GM19455 (cell line): ENCODE measurements at regions not wholly inside any gene's neighbourhood (a gene's known extent, or its start where the extent isn't known, plus 50 kb on each side); places are given as distances from the start of the nearest gene placed in this dataset.

Experiments
- ATAC-seq: cut with Tn5 transposase; IDR thresholded peaks from one replicate; pipeline ENCODE4 v1.9.1; 2021; ENCODE audit not compliant: unreplicated experiment

DNA sequence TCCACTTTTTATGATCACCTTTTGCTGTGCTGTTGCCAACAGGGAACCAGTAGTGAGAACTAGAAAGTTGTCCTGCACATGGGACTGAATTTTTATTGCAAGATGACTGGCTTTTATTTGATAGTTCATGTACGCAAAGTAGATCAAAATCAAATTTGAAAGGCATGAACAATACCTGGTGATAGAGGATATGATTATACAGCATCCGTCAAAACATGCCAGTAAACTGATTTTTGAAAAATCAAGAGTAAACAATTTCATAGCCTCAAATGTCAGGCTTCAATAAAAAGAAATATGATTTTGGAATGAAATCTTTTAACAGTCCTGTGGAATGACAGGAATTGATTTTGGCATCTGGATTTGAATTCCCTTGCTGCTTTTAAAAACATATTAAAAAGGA is 219.6 kb upstream of the LRRN1 start:
- no peak for ATAC-seq

GRCh38 chr3:3578718-3579117 is 220.5 kb upstream of the LRRN1 start:
- ATAC-seq, result no peak

DNA sequence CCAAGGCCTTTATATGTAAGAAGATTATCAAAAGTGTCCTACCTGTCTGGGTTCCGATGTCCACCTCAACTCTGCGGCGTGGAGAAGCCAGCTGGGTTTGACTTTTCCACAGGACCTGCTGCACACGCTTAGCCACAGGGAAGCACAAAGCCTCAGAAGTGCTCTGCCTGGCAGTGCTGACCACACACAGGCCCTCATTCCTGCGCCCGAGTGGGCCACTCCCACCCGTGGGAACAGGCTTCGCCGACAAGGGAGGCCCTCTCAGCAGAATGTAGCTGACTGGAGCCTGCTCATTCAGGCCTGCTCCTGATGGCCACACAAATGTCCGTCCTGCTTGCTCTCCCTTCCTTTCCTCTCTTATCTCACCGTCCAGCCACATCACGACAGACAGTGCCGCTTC is 221.4 kb upstream of the LRRN1 start:
- no peak for ATAC-seq

DNA sequence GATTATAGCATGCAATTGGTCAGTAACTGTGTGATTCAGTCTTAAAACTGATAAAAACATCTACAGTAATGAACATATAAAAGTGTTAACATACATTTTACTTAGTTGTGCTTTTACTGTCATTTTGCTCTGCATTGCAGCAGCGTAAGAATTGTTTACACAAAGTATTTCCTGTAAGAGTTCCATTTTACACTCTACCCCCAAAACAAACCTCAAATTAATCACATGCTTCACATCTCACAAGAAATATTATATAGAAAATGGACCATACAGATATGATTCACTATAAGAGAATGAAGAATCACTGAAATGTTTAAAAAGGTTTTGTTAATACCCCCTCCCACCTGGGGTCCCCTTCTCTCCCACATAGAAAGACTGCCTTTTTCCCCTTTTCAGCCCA is 225.9 kb upstream of the LRRN1 start:
- no peak for ATAC-seq

GRCh38 chr3:3560591-3561311 is 238.5 kb upstream of the LRRN1 start:
- no peak for ATAC-seq

GRCh38 chr3:3559786-3560185 is 239.4 kb upstream of the LRRN1 start:
- ATAC-seq, result no peak

DNA sequence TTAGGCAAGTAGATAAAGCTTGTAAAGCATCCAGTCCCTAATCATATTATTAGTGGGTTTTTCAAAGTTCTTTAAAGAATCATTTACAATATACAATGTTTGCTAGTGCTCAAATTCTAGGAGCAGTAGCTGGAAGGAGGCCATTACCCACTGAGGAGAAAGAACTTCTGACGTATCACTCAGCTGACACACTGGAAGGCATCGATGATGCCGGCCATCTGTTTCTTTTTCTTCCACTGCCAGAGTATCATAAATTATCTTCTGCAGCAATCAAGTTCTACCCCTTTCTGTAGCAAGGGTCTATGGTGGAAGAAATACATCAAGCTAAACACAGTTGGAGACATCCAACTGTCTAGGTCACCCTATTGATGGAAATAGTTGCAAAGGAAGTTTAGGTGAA is 243.2 kb upstream of the LRRN1 start:
- no peak for ATAC-seq

DNA sequence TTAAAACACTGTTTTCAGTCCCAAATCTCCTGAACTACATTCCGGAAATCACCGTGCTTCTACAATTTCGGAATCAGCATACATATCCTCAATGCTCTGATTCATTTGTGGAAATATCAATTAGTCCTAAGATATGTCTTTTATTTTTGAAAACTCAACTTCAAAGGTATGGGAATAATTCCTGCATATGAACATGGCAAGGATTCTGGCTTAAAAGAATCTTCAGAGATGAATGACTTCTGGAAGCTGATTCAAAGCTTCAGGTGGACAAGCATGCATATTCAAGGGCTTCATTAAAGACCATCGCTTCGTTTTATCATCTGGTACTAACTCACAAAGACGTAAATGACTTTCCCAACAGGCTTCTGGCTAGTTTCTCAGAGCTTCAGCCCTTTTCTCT is 246.0 kb upstream of the LRRN1 start:
- no peak for ATAC-seq

DNA sequence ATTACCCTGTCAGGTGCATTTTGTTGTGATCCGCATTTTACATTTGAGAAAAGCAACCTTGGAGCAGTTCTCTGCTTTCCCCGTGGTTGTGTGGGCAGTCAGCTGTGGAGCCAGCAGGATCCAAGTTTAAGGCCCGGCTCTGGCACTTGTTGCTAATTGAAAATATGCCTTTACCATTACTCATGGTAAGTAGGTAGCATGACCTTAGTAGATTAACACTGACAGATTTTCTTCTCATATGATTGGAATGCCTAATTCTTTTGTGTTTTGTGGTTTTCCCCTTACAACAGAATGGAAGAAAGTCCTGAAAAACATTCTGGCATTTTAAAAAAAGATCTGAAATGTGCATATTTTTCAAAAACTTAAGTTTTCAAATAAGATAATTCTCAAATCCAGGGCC is 246.5 kb upstream of the LRRN1 start:
- ATAC-seq, result no peak

DNA sequence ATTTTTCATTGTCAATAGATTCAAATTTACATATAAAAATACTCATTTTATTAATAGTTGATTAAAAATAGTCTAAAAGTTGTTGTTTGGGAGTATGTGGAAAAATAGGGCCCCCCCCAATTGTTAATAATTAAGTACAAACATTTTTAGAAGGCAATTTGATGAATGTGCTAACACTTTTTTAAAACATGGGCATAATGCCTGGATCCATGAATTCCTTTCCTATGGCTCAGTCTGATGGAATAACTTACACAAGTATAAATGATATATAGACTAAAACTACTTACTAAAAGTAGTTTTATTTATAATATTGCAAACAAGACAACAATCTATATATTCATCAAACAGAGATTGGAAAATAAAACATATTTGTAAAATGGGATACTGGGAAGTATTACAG is 247.2 kb upstream of the LRRN1 start:
- no peak for ATAC-seq

GRCh38 chr3:3545360-3545759 is 253.9 kb upstream of the LRRN1 start:
- ATAC-seq, result no peak

- no peak for ATAC-seq
These were observed 260.8 kb upstream of the LRRN1 start for GRCh38 chr3:3538451-3538850.

- no peak for ATAC-seq
These were observed 266.7 kb upstream of the LRRN1 start for GRCh38 chr3:3532508-3532907.

- ATAC-seq, result no peak
These were observed 267.8 kb upstream of the LRRN1 start for GRCh38 chr3:3531476-3531875.

DNA sequence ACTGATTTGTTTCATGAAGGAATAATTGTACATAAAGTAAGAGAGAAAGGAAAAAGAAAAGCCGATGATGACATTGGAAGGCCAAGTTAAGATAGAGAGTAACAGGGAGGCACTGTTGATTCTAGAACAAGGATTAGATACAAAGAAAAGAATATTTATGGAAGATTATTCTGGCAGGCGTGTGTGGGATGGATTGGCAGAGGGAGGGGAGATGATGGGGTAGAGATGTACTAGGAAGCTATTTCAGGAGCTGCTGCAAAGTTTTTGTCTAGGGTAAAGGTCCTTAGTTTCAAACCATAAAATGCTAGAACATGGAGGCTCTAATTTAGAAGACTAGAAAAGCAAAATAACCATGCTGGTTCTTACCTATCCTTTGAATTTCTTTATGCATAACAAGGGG is 280.0 kb upstream of the LRRN1 start:
- ATAC-seq, result no peak

- no peak for ATAC-seq
These were observed 282.2 kb upstream of the LRRN1 start for GRCh38 chr3:3516996-3517395.

DNA sequence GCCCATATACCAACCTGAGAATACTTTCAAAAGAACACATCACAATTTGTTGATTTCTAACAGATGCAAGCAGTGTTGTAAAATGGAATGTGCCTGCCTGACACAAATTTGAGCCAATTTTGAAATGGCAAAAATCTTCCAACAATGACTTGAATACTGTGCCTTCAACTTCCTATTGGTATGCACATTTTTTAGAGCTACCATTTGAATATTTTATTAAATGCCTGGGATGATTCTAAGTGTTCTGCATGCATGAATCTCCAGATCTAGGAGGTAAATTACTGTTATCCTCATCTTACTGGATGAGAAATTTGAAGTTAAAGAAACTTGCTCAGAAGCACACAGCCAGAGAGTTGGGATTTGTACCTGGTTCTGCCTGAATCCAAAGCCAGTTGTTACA is 282.8 kb upstream of the LRRN1 start:
- no peak for ATAC-seq

DNA sequence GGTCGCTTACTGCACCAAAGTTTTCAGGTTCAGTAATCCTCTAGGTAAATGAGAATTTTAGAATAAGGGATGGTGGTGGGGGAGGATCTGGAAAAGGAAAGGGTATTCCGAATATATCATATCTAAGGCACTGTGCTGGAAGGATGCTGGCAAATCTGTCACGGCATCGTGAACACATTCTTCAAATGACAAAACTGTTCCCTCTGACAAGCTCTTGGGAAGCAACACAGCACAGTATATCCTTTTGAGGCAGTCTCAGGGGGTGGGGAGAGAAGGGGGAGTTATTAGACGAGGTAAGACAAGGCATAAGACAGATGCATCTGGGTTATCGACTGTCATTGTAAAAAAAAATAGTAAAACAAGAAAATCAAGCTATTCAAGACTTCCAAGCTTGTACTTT is 289.6 kb upstream of the LRRN1 start:
- ATAC-seq, result no peak

DNA sequence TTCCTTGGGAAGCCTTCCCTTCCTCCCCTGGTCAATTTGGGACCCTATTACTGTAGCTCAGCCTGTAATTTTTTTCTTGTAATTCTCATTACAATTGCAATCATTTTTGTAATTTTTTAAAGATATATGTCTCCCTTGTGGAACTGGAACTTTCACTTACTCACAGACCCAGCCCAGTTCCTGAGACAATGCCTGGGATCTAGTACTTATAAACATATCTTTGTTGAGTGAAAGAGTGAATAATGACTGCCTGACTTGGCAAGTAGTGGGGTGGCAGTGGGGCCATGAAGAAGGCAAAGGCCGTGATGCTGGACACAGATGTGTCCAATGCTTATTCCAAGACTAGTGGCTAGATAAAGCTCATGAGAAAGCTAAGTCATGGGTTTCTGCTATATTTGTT is 294.5 kb upstream of the LRRN1 start:
- no peak for ATAC-seq

GRCh38 chr3:3503411-3503810 is 295.8 kb upstream of the LRRN1 start:
- no peak for ATAC-seq

- ATAC-seq, result no peak
These were observed 299.2 kb upstream of the LRRN1 start for GRCh38 chr3:3499987-3500386.

- ATAC-seq, result no peak
These were observed 300.1 kb upstream of the LRRN1 start for GRCh38 chr3:3499012-3499562.

DNA sequence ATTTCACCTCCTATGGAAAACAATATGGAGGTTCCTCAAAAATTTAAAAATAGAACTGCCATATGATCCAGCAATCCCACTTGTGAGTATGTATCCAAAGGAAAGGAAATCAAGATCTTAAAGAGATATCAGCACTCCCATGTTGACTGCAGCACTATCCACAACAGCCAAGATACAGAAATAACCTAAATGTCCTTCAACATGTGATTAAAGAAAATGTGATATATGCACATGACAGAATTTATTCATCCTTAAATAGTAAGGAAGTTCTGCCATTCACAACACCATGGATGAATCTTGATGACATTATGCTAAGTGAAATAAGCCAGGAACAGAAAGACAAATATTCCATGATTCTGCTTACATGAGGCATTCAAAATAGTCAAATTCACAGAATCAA is 303.6 kb upstream of the LRRN1 start:
- no peak for ATAC-seq
